ENCODE measurements at regions not wholly inside any gene's neighbourhood (a gene's known extent, or its start where the extent isn't known, plus 50 kb on each side); places are given as distances from the start of the nearest gene placed in this dataset.
A peak's percentile ranks its signal among the peaks of the same experiment; 100 is the strongest.

DNA sequence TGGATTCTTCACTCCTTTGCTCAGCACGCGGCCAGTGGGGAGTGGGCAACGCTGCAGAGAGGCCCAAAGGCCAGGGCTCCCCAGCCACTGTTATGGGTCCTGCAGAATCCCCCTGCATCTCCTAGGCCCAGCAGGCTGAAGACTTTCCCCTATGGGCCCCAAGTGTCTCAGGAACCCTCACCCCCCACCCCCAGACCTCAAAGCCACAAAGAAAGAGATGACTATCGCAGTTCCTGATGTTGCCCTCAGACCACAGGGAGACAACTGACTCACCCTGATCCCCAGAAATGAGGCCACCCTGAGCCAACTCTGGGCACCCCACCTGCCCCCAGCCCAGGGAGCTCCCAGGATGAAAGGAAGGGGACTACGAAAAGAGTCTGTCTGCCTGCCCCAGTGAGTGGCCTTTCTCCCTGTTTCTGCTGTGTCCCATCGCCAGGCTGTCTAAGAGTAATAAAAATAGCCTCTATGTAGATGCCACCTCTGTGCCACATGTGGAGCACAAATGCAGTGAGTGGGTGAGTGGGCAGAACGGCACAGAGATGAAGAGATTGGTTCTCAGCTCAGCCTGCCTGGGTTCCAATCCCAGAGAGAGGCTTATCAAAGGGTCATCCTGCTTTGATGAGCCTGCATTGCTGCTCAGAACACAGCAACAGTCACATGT is 283.0 kb downstream of the UACA start:
- intact Hi-C loops (cut with DNase I), result no loop called here
- TF ChIP-seq, protein P1, sequence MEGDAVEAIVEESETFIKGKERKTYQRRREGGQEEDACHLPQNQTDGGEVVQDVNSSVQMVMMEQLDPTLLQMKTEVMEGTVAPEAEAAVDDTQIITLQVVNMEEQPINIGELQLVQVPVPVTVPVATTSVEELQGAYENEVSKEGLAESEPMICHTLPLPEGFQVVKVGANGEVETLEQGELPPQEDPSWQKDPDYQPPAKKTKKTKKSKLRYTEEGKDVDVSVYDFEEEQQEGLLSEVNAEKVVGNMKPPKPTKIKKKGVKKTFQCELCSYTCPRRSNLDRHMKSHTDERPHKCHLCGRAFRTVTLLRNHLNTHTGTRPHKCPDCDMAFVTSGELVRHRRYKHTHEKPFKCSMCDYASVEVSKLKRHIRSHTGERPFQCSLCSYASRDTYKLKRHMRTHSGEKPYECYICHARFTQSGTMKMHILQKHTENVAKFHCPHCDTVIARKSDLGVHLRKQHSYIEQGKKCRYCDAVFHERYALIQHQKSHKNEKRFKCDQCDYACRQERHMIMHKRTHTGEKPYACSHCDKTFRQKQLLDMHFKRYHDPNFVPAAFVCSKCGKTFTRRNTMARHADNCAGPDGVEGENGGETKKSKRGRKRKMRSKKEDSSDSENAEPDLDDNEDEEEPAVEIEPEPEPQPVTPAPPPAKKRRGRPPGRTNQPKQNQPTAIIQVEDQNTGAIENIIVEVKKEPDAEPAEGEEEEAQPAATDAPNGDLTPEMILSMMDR (IDR thresholded peaks at IDR 0.05), result no peak
- Histone ChIP-seq H3K9me3 (no peaks in the 10 kb centered on the region), H3K4me3 (no peak overlapping the region), H3K4me1 (peaks cover 29% of the 10 kb centered on the region), H3K27ac (no peak overlapping the region), H3K36me3 (no peaks in the 10 kb centered on the region), H3K27me3 (ENCODE audit: low read depth) (no peaks in the 10 kb centered on the region)
- DNase-seq, result no peak
- peak in 1 of 2 donors; percentile 46 for ATAC-seq

DNA sequence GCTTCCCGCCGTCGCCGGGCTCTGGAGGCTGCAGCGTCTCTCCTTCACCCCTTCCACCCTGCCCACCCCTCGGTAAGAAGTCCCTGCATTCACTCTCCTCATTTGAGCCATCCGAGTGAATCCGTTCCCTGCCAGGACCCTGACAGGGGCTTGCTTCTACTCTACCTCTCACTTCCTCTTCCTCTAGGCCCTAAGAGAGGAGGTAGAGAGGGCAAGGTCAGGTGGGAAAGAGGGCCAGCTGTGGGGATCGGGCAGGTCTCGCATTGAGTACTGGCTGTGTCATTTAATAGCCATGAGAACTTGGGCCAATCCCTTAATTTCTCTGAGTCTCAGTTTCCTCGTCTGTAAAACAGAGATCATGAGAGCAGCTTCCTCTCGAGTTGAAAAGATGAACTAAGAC is 283.6 kb downstream of the UACA start:
- ATAC-seq, result no peak

DNA sequence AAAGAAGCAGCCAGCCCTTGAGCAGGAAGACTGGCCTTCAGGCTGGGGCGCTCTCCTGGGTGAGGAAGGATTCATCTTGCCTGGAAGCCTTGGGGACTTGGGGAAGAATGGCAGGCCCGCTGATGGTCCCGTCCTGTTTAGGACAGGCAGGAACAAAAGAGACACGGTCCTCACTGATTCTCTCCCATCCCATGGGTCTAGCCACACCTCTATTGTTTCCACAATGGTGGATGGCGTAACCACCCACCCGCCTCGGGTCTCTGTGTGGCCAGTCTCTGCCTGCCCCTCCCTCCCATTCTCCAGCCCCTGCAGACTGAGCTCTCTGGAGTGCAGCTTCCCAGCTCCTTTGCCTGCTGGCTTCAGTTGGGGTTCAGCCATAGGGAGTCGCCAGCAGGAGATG is 284.3 kb downstream of the UACA start:
- H3K36me3 ChIP-seq, result no peaks in the 10 kb centered on the region
- DNase-seq (no peak), ATAC-seq (no peak)
- H3K27me3 ChIP-seq (ENCODE audit: low read depth), result no peaks in the 10 kb centered on the region
- H3K27ac ChIP-seq, result no peak overlapping the region
- peaks cover 41% of the 10 kb centered on the region for H3K4me1 ChIP-seq
- H3K4me3 ChIP-seq, result no peak overlapping the region
- intact Hi-C loops (cut with DNase I), result no loop called here
- TF ChIP-seq, protein P1 (IDR thresholded peaks at IDR 0.05), result no peak
- H3K9me3 ChIP-seq, result no peaks in the 10 kb centered on the region

More for the DNA sequence above, 283.6 kb downstream of the UACA start:
- Histone ChIP-seq H3K27me3 (ENCODE audit: low read depth) (no peaks in the 10 kb centered on the region), H3K4me3 (no peak overlapping the region), H3K27ac (no peak overlapping the region), H3K9me3 (no peaks in the 10 kb centered on the region), H3K4me1 (peaks cover 34% of the 10 kb centered on the region), H3K36me3 (no peaks in the 10 kb centered on the region)
- DNase-seq, result no peak
- TF ChIP-seq, protein P1 (IDR thresholded peaks at IDR 0.05), result no peak
- intact Hi-C loops (cut with DNase I), result no loop called here

DNA sequence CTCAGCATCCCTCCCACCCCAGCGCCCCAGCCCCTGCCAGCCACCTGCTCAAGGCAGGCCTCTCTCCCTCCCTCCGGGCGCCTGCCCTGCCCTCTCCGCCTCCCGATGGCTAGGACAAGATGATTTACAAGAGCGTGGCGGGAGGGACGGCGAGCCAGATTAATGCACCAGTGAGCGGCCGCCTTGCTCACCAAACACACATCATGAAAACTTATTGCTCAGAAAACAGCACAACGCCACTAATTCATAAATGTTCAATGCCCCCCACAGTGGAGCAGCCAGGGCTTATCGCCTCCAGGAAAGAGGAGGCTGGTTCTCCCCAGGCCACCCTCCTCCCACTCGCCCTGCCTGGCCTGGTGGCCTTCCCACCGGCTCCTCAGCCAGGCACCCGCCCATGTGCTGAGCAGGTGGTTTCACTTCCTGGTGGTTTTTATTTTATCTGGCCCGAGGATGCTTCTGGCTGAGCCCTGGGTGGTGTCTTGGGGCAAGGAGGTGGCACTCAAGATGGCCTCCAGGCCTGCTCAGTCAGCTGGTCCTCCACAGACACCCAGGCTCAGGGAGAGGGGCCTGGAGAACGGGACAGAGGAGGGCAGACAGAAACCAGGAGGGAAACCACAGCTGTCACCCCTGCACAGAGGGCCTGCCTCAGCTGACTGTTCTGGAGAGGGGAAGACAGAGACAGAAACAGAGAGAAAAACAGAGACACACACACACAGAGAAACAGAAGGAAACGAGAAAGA is 284.9 kb downstream of the UACA start:
- DNase-seq (peak; percentile 59), ATAC-seq (peak in 1 of 2 donors; percentile 3)
- Histone ChIP-seq H3K4me1 (peaks cover 48% of the 10 kb centered on the region), H3K27ac (no peak overlapping the region), H3K4me3 (no peak overlapping the region), H3K27me3 (ENCODE audit: low read depth) (no peaks in the 10 kb centered on the region), H3K36me3 (no peaks in the 10 kb centered on the region), H3K9me3 (no peaks in the 10 kb centered on the region)
- intact Hi-C loops (cut with DNase I), result no loop called here
- TF ChIP-seq, protein P1 (IDR thresholded peaks at IDR 0.05), result no peak

DNA sequence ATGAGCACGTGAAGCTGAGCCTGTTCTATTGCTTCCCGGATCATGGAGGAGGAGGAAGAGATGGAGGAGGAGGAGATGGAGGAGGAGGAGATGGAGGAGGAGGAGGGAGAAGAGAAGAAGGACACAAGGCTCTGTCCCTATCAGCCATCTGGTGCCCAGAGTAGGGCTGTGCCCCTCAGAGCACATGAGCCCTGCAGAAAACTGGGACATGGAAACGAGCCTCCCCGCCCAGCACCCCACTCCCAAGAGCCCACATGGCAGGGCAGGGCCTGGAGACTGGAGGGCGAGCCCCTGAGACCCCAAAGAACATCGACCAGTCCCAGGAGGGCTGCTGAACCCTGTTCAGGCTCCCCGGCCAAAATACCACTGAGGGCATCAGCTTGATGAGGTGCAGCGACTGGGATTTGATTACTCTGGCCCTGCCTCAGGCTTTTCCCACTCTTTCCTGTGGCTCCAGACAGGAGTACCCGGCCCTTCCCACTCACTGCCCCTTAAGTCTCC is 285.6 kb downstream of the UACA start:
- no peak for DNase-seq
- H3K9me3 ChIP-seq, result no peaks in the 10 kb centered on the region
- H3K36me3 ChIP-seq, result no peaks in the 10 kb centered on the region
- no peak for ATAC-seq
- intact Hi-C loops (cut with DNase I), result no loop called here
- no peak overlapping the region for H3K27ac ChIP-seq
- H3K4me3 ChIP-seq, result no peak overlapping the region
- TF ChIP-seq, protein P1 (IDR thresholded peaks at IDR 0.05), result no peak
- H3K4me1 ChIP-seq, result peaks cover 50% of the 10 kb centered on the region
- H3K27me3 ChIP-seq (ENCODE audit: low read depth), result no peaks in the 10 kb centered on the region

All from lower lobe of right lung (tissue), 2 donors.